ENCODE measurements at regions not wholly inside any gene's neighbourhood (a gene's known extent, or its start where the extent isn't known, plus 50 kb on each side); places are given as distances from the start of the nearest gene placed in this dataset.

DNA sequence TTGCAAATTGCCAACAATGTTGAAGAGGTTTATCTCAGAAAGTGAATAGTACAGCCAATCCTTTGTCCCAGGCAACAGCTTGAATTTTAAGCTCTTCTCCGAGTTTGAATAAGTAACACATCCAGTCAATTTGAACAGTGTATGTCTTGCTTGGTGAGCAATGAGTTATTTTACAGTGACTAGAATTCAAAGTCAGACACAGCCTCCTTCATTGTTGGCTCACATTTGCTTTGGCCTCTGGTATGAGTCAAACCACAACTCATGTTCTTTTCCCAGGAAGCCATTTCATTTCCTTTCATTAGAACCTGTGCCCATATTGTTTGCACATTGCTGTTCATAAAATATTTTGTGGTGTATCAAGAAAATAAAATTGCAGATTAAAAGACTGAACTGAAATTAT lies 622.0 kb upstream of the DAB2 start:
- Histone ChIP-seq H3K9ac (ENCODE audit: low read length) (no peak overlapping the region), H2AFZ (ENCODE audit: low read length) (no peak overlapping the region), H3K27ac (ENCODE audit: low read depth, low read length, poor library complexity, severe bottlenecking) (no peak overlapping the region)

DNA sequence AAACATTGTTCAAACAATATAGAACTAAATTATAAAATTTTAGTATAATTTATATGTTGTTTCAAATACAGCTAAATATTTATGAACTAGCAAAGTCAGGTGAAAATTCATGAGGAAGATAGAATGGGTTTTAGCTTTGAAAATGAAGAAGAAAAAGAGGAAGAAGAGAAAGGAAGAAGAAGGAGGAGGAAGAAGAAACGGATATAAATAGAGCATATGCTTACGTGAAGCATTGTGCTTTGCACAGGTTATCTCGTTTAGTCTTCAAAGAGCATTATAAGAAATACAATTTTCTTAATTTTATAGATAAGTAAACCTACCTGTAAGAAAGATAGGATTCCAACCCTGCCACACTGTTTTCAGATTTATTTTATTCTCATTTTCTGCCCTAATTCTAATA lies 620.6 kb upstream of the DAB2 start:
- H3K79me2 ChIP-seq (ENCODE audit: insufficient read depth, low read length): no peaks in the 10 kb centered on the region
- no peaks in the 10 kb centered on the region for H3K9me2 ChIP-seq (ENCODE audit: low read depth, low read length)
- no peaks in the 10 kb centered on the region for H3K9me3 ChIP-seq (ENCODE audit: low read length)
- no peaks in the 10 kb centered on the region for H3K27me3 ChIP-seq (ENCODE audit: insufficient read depth, low read length)
- TF ChIP-seq, protein P1, sequence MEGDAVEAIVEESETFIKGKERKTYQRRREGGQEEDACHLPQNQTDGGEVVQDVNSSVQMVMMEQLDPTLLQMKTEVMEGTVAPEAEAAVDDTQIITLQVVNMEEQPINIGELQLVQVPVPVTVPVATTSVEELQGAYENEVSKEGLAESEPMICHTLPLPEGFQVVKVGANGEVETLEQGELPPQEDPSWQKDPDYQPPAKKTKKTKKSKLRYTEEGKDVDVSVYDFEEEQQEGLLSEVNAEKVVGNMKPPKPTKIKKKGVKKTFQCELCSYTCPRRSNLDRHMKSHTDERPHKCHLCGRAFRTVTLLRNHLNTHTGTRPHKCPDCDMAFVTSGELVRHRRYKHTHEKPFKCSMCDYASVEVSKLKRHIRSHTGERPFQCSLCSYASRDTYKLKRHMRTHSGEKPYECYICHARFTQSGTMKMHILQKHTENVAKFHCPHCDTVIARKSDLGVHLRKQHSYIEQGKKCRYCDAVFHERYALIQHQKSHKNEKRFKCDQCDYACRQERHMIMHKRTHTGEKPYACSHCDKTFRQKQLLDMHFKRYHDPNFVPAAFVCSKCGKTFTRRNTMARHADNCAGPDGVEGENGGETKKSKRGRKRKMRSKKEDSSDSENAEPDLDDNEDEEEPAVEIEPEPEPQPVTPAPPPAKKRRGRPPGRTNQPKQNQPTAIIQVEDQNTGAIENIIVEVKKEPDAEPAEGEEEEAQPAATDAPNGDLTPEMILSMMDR (IDR thresholded peaks at IDR 0.05; ENCODE audit: low read length): no peak
- no peak for TF ChIP-seq EZH2 (IDR thresholded peaks at IDR 0.05; ENCODE audit: borderline replicate concordance, low read length)
- no peaks in the 10 kb centered on the region for H4K20me1 ChIP-seq (ENCODE audit: insufficient read depth, low read length)
- H3K4me3 ChIP-seq (ENCODE audit: low read depth, low read length, poor library complexity, severe bottlenecking): no peak overlapping the region
- no peaks in the 10 kb centered on the region for H3K36me3 ChIP-seq (ENCODE audit: insufficient read depth, low read length)
- peak overlapping the region; percentile 55 for H3K27ac ChIP-seq (ENCODE audit: low read depth, low read length, poor library complexity, severe bottlenecking)
- H3F3A ChIP-seq (ENCODE audit: insufficient read depth, low read length): no peaks in the 10 kb centered on the region
- no peak overlapping the region for H2AFZ ChIP-seq (ENCODE audit: low read length)
- H3K4me1 ChIP-seq (ENCODE audit: insufficient read depth, low read length, severe bottlenecking): peaks cover 21% of the 10 kb centered on the region
- H3K9ac ChIP-seq (ENCODE audit: low read length): no peak overlapping the region
- H3K4me2 ChIP-seq (ENCODE audit: low read length): no peak overlapping the region

More for the DNA sequence above, 622.0 kb upstream of the DAB2 start:
- no peak for TF ChIP-seq EZH2 (IDR thresholded peaks at IDR 0.05; ENCODE audit: borderline replicate concordance, low read length)
- TF ChIP-seq, protein P1 (IDR thresholded peaks at IDR 0.05; ENCODE audit: low read length): no peak
- Histone ChIP-seq H3K4me3 (ENCODE audit: low read depth, low read length, poor library complexity, severe bottlenecking) (no peak overlapping the region), H3K9me3 (ENCODE audit: low read length) (no peaks in the 10 kb centered on the region), H4K20me1 (ENCODE audit: insufficient read depth, low read length) (no peaks in the 10 kb centered on the region), H3F3A (ENCODE audit: insufficient read depth, low read length) (no peaks in the 10 kb centered on the region), H3K4me2 (ENCODE audit: low read length) (no peak overlapping the region), H3K36me3 (ENCODE audit: insufficient read depth, low read length) (no peaks in the 10 kb centered on the region), H3K9me2 (ENCODE audit: low read depth, low read length) (no peaks in the 10 kb centered on the region), H3K27me3 (ENCODE audit: insufficient read depth, low read length) (no peaks in the 10 kb centered on the region), H3K4me1 (ENCODE audit: insufficient read depth, low read length, severe bottlenecking) (peaks cover 21% of the 10 kb centered on the region), H3K79me2 (ENCODE audit: insufficient read depth, low read length) (no peaks in the 10 kb centered on the region)

DNA sequence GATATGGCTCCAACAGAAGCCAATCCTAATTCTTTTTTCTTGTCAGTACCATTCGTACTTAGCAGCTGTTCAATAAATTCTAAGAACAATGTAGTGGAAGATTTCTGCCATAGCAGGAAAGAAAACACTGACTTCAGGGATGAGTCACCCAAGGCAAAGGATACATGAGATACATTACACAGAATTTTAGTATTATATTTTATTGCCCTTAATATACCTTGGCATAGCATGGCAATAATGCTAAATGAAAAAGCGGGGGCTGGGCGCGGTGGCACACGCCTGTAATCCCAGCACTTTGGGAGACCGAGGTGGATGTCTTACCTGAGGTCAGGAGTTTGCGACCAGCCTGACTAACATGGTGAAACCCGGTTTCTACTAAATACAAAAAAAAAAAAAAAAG lies 619.1 kb upstream of the DAB2 start:
- no peaks in the 10 kb centered on the region for H3K9me3 ChIP-seq (ENCODE audit: low read length)
- no peak overlapping the region for H2AFZ ChIP-seq (ENCODE audit: low read length)
- H3K9me2 ChIP-seq (ENCODE audit: low read depth, low read length): no peaks in the 10 kb centered on the region
- TF ChIP-seq, protein P1 (IDR thresholded peaks at IDR 0.05; ENCODE audit: low read length): no peak
- no peak for TF ChIP-seq EZH2 (IDR thresholded peaks at IDR 0.05; ENCODE audit: borderline replicate concordance, low read length)
- no peaks in the 10 kb centered on the region for H3K27me3 ChIP-seq (ENCODE audit: insufficient read depth, low read length)
- H3K79me2 ChIP-seq (ENCODE audit: insufficient read depth, low read length): no peaks in the 10 kb centered on the region
- no peak overlapping the region for H3K27ac ChIP-seq (ENCODE audit: low read depth, low read length, poor library complexity, severe bottlenecking)
- no peak overlapping the region for H3K4me2 ChIP-seq (ENCODE audit: low read length)
- no peaks in the 10 kb centered on the region for H3F3A ChIP-seq (ENCODE audit: insufficient read depth, low read length)
- H3K4me1 ChIP-seq (ENCODE audit: insufficient read depth, low read length, severe bottlenecking): peaks cover 21% of the 10 kb centered on the region
- H4K20me1 ChIP-seq (ENCODE audit: insufficient read depth, low read length): no peaks in the 10 kb centered on the region
- no peak overlapping the region for H3K4me3 ChIP-seq (ENCODE audit: low read depth, low read length, poor library complexity, severe bottlenecking)
- H3K36me3 ChIP-seq (ENCODE audit: insufficient read depth, low read length): no peaks in the 10 kb centered on the region
- H3K9ac ChIP-seq (ENCODE audit: low read length): no peak overlapping the region
